SK-N-SH treated with all-trans-retinoic acid at 6 μM for 48 hours (cell line): ENCODE measurements at regions not wholly inside any gene's neighbourhood (a gene's known extent, or its start where the extent isn't known, plus 50 kb on each side); places are given as distances from the start of the nearest gene placed in this dataset.

ENCODE experiments used
- RARB ChIP-seq: fragments of 250-450 bp; sonication (Bioruptor Pico); IDR thresholded peaks from 2 replicates; pipeline ENCODE4 v1.8.0; 2021; ENCODE audit warnings: mild to moderate bottlenecking, moderate library complexity
- TF ChIP-seq, protein P1 (sequence below): fragments of 250-450 bp; sonication (Bioruptor Pico); IDR thresholded peaks from 2 replicates; pipeline ENCODE4 v1.8.0; 2020; ENCODE audit warnings: mild to moderate bottlenecking, moderate library complexity, borderline replicate concordance

- TF ChIP-seq RARB (CRISPR knock-in tag), result no peak
- TF ChIP-seq, protein P1, sequence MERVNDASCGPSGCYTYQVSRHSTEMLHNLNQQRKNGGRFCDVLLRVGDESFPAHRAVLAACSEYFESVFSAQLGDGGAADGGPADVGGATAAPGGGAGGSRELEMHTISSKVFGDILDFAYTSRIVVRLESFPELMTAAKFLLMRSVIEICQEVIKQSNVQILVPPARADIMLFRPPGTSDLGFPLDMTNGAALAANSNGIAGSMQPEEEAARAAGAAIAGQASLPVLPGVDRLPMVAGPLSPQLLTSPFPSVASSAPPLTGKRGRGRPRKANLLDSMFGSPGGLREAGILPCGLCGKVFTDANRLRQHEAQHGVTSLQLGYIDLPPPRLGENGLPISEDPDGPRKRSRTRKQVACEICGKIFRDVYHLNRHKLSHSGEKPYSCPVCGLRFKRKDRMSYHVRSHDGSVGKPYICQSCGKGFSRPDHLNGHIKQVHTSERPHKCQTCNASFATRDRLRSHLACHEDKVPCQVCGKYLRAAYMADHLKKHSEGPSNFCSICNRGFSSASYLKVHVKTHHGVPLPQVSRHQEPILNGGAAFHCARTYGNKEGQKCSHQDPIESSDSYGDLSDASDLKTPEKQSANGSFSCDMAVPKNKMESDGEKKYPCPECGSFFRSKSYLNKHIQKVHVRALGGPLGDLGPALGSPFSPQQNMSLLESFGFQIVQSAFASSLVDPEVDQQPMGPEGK (CRISPR knock-in tag), result no peak
Measured at GRCh38 chr13:79803989-79804388, 323.0 kb downstream of the NDFIP2 start.
